A673 (cell line): ENCODE measurements at regions not wholly inside any gene's neighbourhood (a gene's known extent, or its start where the extent isn't known, plus 50 kb on each side); places are given as distances from the start of the nearest gene placed in this dataset.

Experiments used
- BruUV-seq: library from RNA; stranded (reverse); fragments of 400-500 nt; replicated peaks from 2 replicates; lab custom pipeline; 2021; lab: Mats Ljungman, UMichigan
- CTCF ChIA-PET: fragments of 300-600 bp; sonication (Branson Sonifier 250); formaldehyde crosslinking; loops from one replicate; lab custom pipeline; 2022; ENCODE audit warnings: antibody characterized with exemption; lab: Charles Lee
- POLR2A ChIA-PET: fragments of 300-600 bp; sonication (Branson Sonifier 250); formaldehyde crosslinking; loops from one replicate; lab custom pipeline; 2022; ENCODE audit warnings: antibody characterized with exemption; ENCODE audit not compliant: low non-redundant PET; lab: Charles Lee
- DNase-seq: peaks from one replicate; pipeline ENCODE4 v3.0.0-alpha.2; 2015; ENCODE audit warnings: low spot score
- H3K27ac ChIP-seq: fragments of 200-600 bp; sonication (generic); 2 replicates; pipeline ENCODE4 v1.5.1; 2016; ENCODE audit warnings: mixed run types, low read depth, mild to moderate bottlenecking, mixed read lengths, antibody characterized with exemption, low read length; ENCODE audit not compliant: poor library complexity, severe bottlenecking
- H3K27me3 ChIP-seq: fragments of 200-600 bp; sonication (generic); replicated peaks from 2 replicates; pipeline ENCODE4 v1.6.1; 2017; ENCODE audit warnings: mixed run types, low read depth, mild to moderate bottlenecking, mixed read lengths, antibody characterized with exemption, low read length; ENCODE audit not compliant: insufficient read depth, poor library complexity
- H3K36me3 ChIP-seq: fragments of 200-600 bp; sonication (generic); 2 replicates; pipeline ENCODE4 v1.6.1; 2016; ENCODE audit warnings: mixed run types, mild to moderate bottlenecking, mixed read lengths, antibody characterized with exemption, low read length; ENCODE audit not compliant: insufficient read depth, poor library complexity, severe bottlenecking
- H3K4me1 ChIP-seq: fragments of 200-600 bp; sonication (generic); 2 replicates; pipeline ENCODE4 v1.6.1; 2017; ENCODE audit warnings: mixed run types, mild to moderate bottlenecking, mixed read lengths, antibody characterized with exemption, low read length; ENCODE audit not compliant: insufficient read depth, poor library complexity, severe bottlenecking
- H3K4me3 ChIP-seq: fragments of 200-600 bp; sonication (generic); 2 replicates; pipeline ENCODE4 v1.5.1; 2016; ENCODE audit warnings: low read depth, mixed run types, mild to moderate bottlenecking, mixed read lengths, low read length; ENCODE audit not compliant: poor library complexity, severe bottlenecking
- H3K9me3 ChIP-seq: fragments of 200-600 bp; sonication (generic); 2 replicates; pipeline ENCODE4 v1.6.1; 2016; ENCODE audit warnings: mixed run types, low read depth, mild to moderate bottlenecking, mixed read lengths, antibody characterized with exemption, low read length; ENCODE audit not compliant: poor library complexity, severe bottlenecking
- CTCF ChIP-seq: fragments of 300-800, 200-600 bp; sonication (generic); conservative IDR thresholded peaks from 2 replicates; pipeline ENCODE4 v1.5.1; 2017; ENCODE audit warnings: low read depth, mild to moderate bottlenecking, antibody characterized with exemption, low read length, moderate library complexity, mixed read lengths
- EZH2 ChIP-seq: fragments of 200-600 bp; sonication (generic); IDR thresholded peaks from 2 replicates; pipeline ENCODE4 v1.6.1; 2017; ENCODE audit warnings: borderline replicate concordance, low read depth, mild to moderate bottlenecking, mixed read lengths, antibody characterized with exemption, low read length; ENCODE audit not compliant: poor library complexity, severe bottlenecking
- intact Hi-C: fragments of 100-400 bp; cut with micrococcal nuclease; formaldehyde crosslinking; loops from one replicate; pipeline ENCODE4 v1.10.0; 2022; ENCODE audit not compliant: unreplicated experiment

- no peaks in the 10 kb centered on the region for H3K4me1 ChIP-seq
- ChIA-PET CTCF (no interaction called here), POLR2A (no interaction called here)
- TF ChIP-seq CTCF, result no peak
- TF ChIP-seq EZH2, result no peak
- intact Hi-C loops, result no loop called here
- H3K27ac ChIP-seq, result no peak overlapping the region
- H3K9me3 ChIP-seq, result no peaks in the 10 kb centered on the region
- no peaks in the 10 kb centered on the region for H3K27me3 ChIP-seq
- no peak overlapping the region for H3K4me3 ChIP-seq
- H3K36me3 ChIP-seq, result no peaks in the 10 kb centered on the region
- no peak for DNase-seq
- no TSS peak for BruUV-seq
Measured at GRCh38 chr4:189083769-189084168, 856.9 kb upstream of the FRG1 start.

- intact Hi-C loops, result no loop called here
- Histone ChIP-seq H3K4me1 (no peaks in the 10 kb centered on the region), H3K36me3 (no peaks in the 10 kb centered on the region), H3K27ac (no peak overlapping the region), H3K9me3 (no peaks in the 10 kb centered on the region), H3K4me3 (no peak overlapping the region), H3K27me3 (no peaks in the 10 kb centered on the region)
- CTCF ChIA-PET, result no interaction called here
- POLR2A ChIA-PET, result interaction anchor here (0.6 kb wide), 1 partner anchor 718 kb away, joined by 3 read pairs; no protein-coding TSS in a partner anchor
- BruUV-seq, result no TSS peak
- TF ChIP-seq CTCF, result no peak
- TF ChIP-seq EZH2, result no peak
- DNase-seq, result no peak
Measured at GRCh38 chr4:189084671-189085070, 856.0 kb upstream of the FRG1 start.

GRCh38 chr4:189087971-189088370 lies 852.7 kb upstream of the FRG1 start:
- DNase-seq, result no peak

More at GRCh38 chr4:189087971-189088370, 852.7 kb upstream of the FRG1 start:
- no peaks in the 10 kb centered on the region for H3K4me1 ChIP-seq
- no peaks in the 10 kb centered on the region for H3K36me3 ChIP-seq
- intact Hi-C loops, result no loop called here
- ChIA-PET POLR2A (no interaction called here), CTCF (no interaction called here)
- BruUV-seq, result no TSS peak
- H3K9me3 ChIP-seq, result no peaks in the 10 kb centered on the region
- H3K27ac ChIP-seq, result no peak overlapping the region
- no peak overlapping the region for H3K4me3 ChIP-seq
- TF ChIP-seq EZH2, result no peak
- TF ChIP-seq CTCF, result no peak
- H3K27me3 ChIP-seq, result no peaks in the 10 kb centered on the region
